ENCODE measurements at regions not wholly inside any gene's neighbourhood (a gene's known extent, or its start where the extent isn't known, plus 50 kb on each side); places are given as distances from the start of the nearest gene placed in this dataset.

- TF ChIP-seq CTCF (conservative IDR thresholded peaks at IDR 0.05; ENCODE audit: low read depth, low read length) (no peak), EZH2 (IDR thresholded peaks at IDR 0.05; ENCODE audit: borderline replicate concordance, low read depth, low read length, poor library complexity, severe bottlenecking) (no peak)
These were observed 605.8 kb upstream of the PTGER4 start for GRCh38 chr5:40073927-40074326.

Data from A673 (cell line).